GM12891 (cell line): ENCODE measurements at regions not wholly inside any gene's neighbourhood (a gene's known extent, or its start where the extent isn't known, plus 50 kb on each side); places are given as distances from the start of the nearest gene placed in this dataset.

ENCODE experiments used
- PAX5 ChIP-seq: IDR thresholded peaks from 2 replicates; pipeline ENCODE4 v1.6.1; 2011; ENCODE audit warnings: low read length, moderate library complexity, mild to moderate bottlenecking; ENCODE audit not compliant: insufficient read depth, severe bottlenecking
- POLR2A ChIP-seq: IDR thresholded peaks from 2 replicates; pipeline ENCODE4 v1.6.1; 2011; ENCODE audit warnings: low read depth, low read length, control low read depth
- POLR2AphosphoS5 ChIP-seq: IDR thresholded peaks from 2 replicates; pipeline ENCODE4 v1.6.1; 2011; ENCODE audit warnings: low read depth, low read length, control low read depth
- POU2F2 ChIP-seq: IDR thresholded peaks from 2 replicates; pipeline ENCODE4 v1.6.1; 2011; ENCODE audit warnings: low read depth, mild to moderate bottlenecking, control low read depth, low read length, moderate library complexity
- SPI1 ChIP-seq: IDR thresholded peaks from 2 replicates; pipeline ENCODE4 v1.6.1; 2011; ENCODE audit warnings: low read depth, low read length, control low read depth
- TAF1 ChIP-seq: IDR thresholded peaks from 2 replicates; pipeline ENCODE4 v1.6.1; 2011; ENCODE audit warnings: low read depth, low read length, control low read depth

- TF ChIP-seq POLR2A (no peak), POLR2AphosphoS5 (no peak), TAF1 (no peak), SPI1 (no peak), POU2F2 (no peak), PAX5 (no peak)
Measured at GRCh38 chr2:18924386-18924785, 335.0 kb upstream of the NT5C1B start.
